Activated naive CD4-positive, alpha-beta T cell treated with anti-CD3 and anti-CD28 coated beads, Interleukin-2, amount 10 ng/mL, durations not matched to agents 7 days and 5 days (primary cell): ENCODE measurements at regions not wholly inside any gene's neighbourhood (a gene's known extent, or its start where the extent isn't known, plus 50 kb on each side); places are given as distances from the start of the nearest gene placed in this dataset.

Experiments used
- CTCF ChIA-PET: fragments of 350-600 bp; sonication (Branson Sonifier 250); formaldehyde crosslinking; loops from one replicate; lab custom pipeline; 2021; ENCODE audit warnings: antibody characterized with exemption; lab: Charles Lee
- DNase-seq: peaks from one replicate; pipeline ENCODE4 v3.0.0-alpha.2; 2020
- H3K27ac Mint-ChIP-seq: one replicate; pipeline ENCODE4 v1.8.0; 2021; ENCODE audit warnings: mild to moderate bottlenecking, moderate library complexity, mixed read lengths
- H3K27me3 Mint-ChIP-seq: one replicate; pipeline ENCODE4 v1.8.0; 2021; ENCODE audit warnings: mild to moderate bottlenecking, mixed read lengths
- H3K36me3 Mint-ChIP-seq: one replicate; pipeline ENCODE4 v1.8.0; 2021; ENCODE audit warnings: mixed read lengths
- H3K4me1 Mint-ChIP-seq: one replicate; pipeline ENCODE4 v1.8.0; 2021; ENCODE audit warnings: mixed read lengths
- H3K4me3 Mint-ChIP-seq: one replicate; pipeline ENCODE4 v1.8.0; 2021; ENCODE audit warnings: mild to moderate bottlenecking, moderate library complexity, mixed read lengths
- H3K9me3 Mint-ChIP-seq: one replicate; pipeline ENCODE4 v1.8.0; 2021; ENCODE audit warnings: mixed read lengths

DNA sequence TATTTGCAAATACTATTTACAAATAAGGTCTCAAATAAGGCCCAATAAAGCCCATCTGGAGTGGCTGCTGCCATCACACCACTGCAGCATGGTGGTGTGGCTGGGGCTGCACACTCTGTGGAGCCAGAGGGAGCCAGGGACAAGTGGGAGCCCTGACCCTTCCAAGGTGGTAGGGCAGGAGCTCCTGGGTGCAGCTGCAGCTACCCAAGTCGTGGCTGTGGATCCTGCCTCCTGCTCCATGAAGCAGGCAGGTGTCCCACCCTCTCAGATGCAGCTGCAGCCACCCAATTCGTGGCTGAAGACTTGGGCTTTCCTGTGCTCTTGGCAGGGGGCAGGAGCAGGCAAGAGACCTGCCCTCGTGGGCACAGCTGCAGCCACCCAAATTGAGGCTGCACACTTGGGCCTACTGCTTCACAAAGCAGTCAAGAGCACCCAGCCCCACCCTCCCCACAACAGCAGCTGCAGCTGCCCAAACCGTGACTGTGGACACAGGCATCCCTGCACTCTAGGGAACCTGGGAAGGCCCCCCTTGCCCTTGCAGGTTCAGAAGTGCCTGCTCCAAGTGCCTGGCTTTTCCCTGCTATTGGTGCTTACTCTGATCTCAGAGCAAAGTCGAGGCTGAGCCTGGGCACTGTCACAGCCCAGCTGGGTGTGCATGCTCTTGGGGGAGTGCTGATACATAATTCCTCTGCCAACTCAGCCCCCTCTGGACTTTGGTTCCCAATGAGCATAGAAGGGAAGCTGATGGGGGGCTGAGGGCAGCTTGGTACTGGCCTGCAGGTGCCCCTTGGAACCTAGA lies 614.8 kb downstream of the PCDH18 start:
- no peaks in the 10 kb centered on the region for H3K36me3 Mint-ChIP-seq
- CTCF ChIA-PET = no interaction called here
- H3K27ac Mint-ChIP-seq = no peak overlapping the region
- no peak for DNase-seq
- H3K9me3 Mint-ChIP-seq = peaks cover 1% of the 10 kb centered on the region
- no peak overlapping the region for H3K4me3 Mint-ChIP-seq
- no peaks in the 10 kb centered on the region for H3K4me1 Mint-ChIP-seq
- no peaks in the 10 kb centered on the region for H3K27me3 Mint-ChIP-seq

DNA sequence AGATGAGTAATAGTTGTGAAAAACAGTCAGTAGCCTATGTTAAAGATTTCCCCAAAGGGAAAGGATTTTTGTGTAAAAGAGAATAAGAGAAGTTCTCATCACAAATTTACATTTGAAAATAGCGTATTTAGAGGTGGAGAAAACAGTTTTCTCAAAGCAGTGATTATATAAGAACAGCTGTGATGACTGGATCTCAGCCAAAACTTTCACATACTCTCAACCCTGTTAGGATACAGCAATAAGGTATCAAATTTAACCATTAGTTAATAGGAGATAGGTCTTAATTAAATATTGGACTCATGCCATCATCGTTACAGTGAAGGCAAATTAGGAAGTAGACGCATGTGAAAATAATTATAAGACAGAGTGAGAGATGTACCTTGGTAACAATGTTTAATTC lies 622.7 kb downstream of the PCDH18 start:
- CTCF ChIA-PET = no interaction called here
- H3K9me3 Mint-ChIP-seq = no peaks in the 10 kb centered on the region
- H3K4me3 Mint-ChIP-seq = no peak overlapping the region
- no peak overlapping the region for H3K27ac Mint-ChIP-seq
- no peak for DNase-seq
- H3K27me3 Mint-ChIP-seq = no peaks in the 10 kb centered on the region
- H3K36me3 Mint-ChIP-seq = no peaks in the 10 kb centered on the region
- no peaks in the 10 kb centered on the region for H3K4me1 Mint-ChIP-seq

DNA sequence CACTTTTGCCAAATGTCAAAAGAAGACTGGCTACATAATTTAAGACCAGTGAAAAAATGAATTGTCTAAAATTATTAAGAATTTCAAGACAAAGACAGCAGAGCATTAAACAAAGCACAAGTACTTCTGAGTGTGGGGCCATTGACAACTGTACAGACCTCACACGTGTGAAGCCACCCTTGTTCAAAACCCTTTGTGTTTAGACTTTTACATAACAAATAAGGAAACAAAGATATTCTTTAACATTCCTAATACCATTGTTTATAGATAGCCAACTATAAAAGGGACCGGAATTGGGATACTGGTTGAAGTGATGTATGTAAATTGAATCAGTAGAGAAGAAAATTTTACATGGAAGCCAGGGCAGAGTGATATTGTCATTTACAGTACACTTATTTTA lies 624.2 kb downstream of the PCDH18 start:
- Mint-ChIP-seq H3K27ac (no peak overlapping the region), H3K9me3 (no peaks in the 10 kb centered on the region), H3K4me3 (no peak overlapping the region), H3K4me1 (no peaks in the 10 kb centered on the region), H3K27me3 (no peaks in the 10 kb centered on the region), H3K36me3 (no peaks in the 10 kb centered on the region)
- CTCF ChIA-PET = no interaction called here
- no peak for DNase-seq

DNA sequence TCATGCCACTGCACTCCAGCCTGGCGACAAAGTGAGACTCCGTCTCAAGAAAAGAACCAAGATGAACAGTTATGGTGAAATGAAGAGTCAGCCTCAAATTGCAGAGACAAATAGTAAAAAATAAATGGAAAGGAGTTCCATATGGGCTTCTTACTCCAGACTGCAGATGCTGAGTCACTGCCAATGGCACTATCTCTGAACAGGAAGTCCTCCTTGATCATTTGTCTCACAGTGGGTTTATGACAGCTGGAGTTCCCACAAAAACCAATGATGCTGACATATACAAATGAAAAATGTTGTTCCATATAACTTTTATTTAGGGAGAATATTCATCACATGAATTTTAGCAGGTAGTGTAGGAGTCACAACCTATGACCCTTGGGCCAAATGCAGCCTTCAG lies 631.6 kb downstream of the PCDH18 start:
- DNase-seq = no peak
- Mint-ChIP-seq H3K4me3 (no peak overlapping the region), H3K27me3 (no peaks in the 10 kb centered on the region), H3K36me3 (no peaks in the 10 kb centered on the region), H3K9me3 (no peaks in the 10 kb centered on the region), H3K4me1 (no peaks in the 10 kb centered on the region), H3K27ac (no peak overlapping the region)
- CTCF ChIA-PET = no interaction called here

DNA sequence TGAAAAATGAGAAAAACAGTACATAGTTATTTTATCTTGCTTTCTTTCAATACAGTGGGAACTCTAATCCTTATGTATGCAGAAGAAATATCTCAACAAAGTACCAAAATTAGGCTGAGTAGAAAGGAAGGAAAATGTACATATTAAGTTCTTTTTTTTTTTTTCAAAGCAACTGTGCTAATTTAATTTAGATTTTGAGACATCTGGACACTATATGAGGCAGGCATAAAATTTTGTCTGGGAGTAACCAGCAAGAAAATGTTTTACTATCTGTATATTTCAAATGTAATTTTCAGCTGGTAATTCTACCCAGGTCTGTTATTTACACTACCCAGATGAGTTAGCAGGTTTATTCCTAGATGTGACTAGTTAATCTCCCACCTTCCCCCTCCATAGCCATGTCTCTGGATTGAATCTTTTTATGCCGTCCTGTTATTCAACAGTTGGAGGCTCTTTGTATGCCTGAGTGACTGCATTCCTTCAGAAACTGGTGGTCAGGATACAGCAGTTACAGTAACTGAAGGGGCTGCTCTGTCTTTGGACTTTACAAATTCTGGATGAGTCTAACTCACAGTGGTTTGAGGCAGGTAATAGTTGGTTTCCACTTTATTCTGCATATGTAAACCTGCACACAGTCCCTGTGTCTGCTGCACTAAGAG lies 633.6 kb downstream of the PCDH18 start:
- Mint-ChIP-seq H3K27me3 (no peaks in the 10 kb centered on the region), H3K4me1 (no peaks in the 10 kb centered on the region), H3K4me3 (no peak overlapping the region), H3K36me3 (no peaks in the 10 kb centered on the region), H3K27ac (no peak overlapping the region), H3K9me3 (no peaks in the 10 kb centered on the region)
- CTCF ChIA-PET = no interaction called here
- no peak for DNase-seq

DNA sequence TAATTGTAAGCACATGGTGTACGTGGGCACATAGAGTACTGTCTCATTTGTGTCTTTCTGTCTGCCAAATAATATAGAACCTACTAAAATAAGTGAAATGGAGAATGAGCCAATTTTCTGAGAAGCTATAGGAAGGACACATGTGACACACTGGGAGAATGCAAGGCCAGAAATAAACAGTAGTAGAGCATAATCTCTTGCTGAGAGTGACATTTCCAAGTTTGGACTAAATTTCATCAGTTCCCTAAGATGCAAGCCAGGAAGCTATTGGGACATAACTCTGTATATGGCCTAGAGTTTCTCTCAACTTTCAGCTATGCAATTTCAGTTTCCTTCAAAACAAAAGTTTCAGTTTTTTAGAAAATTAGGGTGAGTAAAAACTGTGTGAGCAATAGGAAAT lies 638.7 kb downstream of the PCDH18 start:
- Mint-ChIP-seq H3K27me3 (no peaks in the 10 kb centered on the region), H3K36me3 (no peaks in the 10 kb centered on the region), H3K4me1 (no peaks in the 10 kb centered on the region), H3K9me3 (no peaks in the 10 kb centered on the region), H3K27ac (no peak overlapping the region), H3K4me3 (no peak overlapping the region)
- CTCF ChIA-PET = no interaction called here
- no peak for DNase-seq

DNA sequence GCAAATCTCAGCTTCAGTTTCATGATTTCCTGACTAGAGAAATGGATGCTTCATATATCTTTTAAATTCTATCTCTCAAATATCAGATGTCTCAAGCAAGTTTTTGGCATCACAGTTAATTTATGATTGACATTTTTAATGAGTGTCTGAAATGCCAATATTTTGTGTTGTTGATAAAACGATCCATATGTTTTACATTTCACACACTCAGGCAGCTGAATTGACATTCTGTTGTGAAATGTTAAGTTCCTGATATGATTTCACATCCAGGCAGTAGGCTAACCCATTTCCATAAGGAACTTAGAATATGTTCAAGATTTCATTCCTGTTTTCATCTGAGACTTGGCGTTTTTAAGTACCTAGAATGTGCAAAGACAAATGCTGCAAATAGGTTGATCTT lies 650.6 kb downstream of the PCDH18 start:
- Mint-ChIP-seq H3K4me3 (no peak overlapping the region), H3K36me3 (no peaks in the 10 kb centered on the region), H3K27me3 (no peaks in the 10 kb centered on the region), H3K4me1 (no peaks in the 10 kb centered on the region), H3K27ac (no peak overlapping the region), H3K9me3 (peaks cover 3% of the 10 kb centered on the region)
- CTCF ChIA-PET = no interaction called here
- no peak for DNase-seq

DNA sequence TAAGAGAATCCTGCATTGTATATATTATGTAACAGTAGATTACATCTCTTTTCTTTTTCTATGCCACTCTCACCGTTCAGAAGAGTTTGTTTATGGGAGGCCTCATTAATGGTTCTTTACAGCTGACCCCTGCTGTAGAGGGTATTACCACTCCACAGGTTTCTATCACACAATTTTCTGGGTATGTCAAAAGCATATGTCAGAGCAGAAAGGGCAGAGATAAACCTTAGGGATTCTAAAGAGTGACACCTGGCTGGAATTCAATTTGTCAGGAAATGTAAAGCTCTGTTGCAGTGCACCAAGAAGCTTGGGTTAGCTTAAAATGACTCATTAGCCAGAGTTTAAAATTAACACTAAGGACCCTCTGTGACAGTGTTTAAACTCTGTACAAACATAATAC lies 658.7 kb downstream of the PCDH18 start:
- H3K27me3 Mint-ChIP-seq = no peaks in the 10 kb centered on the region
- CTCF ChIA-PET = no interaction called here

DNA sequence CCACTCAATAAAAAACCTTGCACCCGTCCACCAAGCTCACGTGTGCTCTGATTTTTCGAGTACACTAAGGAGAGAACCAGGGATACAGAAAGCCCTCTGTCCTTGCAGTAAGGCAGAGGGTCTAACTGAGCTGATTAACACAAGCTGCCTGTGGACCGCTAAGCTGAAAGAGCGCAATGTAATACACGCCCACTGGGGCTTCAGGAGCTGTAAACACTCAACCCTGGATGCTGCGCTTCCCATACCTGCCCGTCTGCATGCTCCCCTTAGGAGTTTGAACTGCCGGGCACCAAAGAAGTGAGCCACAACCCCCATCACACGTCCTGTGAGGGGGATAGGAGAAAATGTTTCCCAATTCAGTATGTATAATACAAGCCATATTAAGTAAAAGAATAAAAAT lies 664.8 kb downstream of the PCDH18 start:
- no peaks in the 10 kb centered on the region for H3K9me3 Mint-ChIP-seq
- no peak overlapping the region for H3K27ac Mint-ChIP-seq
- CTCF ChIA-PET = no interaction called here
- no peaks in the 10 kb centered on the region for H3K4me1 Mint-ChIP-seq
- DNase-seq = no peak
- no peaks in the 10 kb centered on the region for H3K36me3 Mint-ChIP-seq
- no peak overlapping the region for H3K4me3 Mint-ChIP-seq
- H3K27me3 Mint-ChIP-seq = no peaks in the 10 kb centered on the region

More for the DNA sequence above, 658.7 kb downstream of the PCDH18 start:
- no peaks in the 10 kb centered on the region for H3K36me3 Mint-ChIP-seq
- H3K27ac Mint-ChIP-seq = no peak overlapping the region
- H3K4me1 Mint-ChIP-seq = no peaks in the 10 kb centered on the region
- no peaks in the 10 kb centered on the region for H3K9me3 Mint-ChIP-seq
- no peak overlapping the region for H3K4me3 Mint-ChIP-seq
- no peak for DNase-seq

DNA sequence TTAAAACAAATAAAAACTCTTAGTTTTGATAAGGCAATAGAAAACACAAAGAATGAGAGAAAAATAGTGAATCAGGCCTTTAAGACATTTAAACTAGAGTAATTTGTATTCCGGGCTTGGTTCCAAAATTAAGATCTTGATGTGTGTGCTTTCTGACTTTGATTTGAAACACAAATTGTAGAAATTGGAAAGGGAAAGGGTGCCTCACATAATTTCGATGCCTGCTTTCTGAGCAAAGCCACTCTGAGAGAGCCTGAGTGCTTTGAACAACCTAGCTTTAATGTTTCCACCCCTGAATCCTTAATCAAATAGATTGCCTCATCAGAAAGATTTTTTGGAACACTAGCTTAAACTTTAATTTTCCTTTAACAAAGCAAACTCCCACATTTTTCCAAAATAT lies 666.8 kb downstream of the PCDH18 start:
- no peak overlapping the region for H3K4me3 Mint-ChIP-seq
- no peak for DNase-seq
- no peak overlapping the region for H3K27ac Mint-ChIP-seq
- H3K9me3 Mint-ChIP-seq = no peaks in the 10 kb centered on the region
- CTCF ChIA-PET = no interaction called here
- no peaks in the 10 kb centered on the region for H3K36me3 Mint-ChIP-seq
- no peaks in the 10 kb centered on the region for H3K4me1 Mint-ChIP-seq
- no peaks in the 10 kb centered on the region for H3K27me3 Mint-ChIP-seq

DNA sequence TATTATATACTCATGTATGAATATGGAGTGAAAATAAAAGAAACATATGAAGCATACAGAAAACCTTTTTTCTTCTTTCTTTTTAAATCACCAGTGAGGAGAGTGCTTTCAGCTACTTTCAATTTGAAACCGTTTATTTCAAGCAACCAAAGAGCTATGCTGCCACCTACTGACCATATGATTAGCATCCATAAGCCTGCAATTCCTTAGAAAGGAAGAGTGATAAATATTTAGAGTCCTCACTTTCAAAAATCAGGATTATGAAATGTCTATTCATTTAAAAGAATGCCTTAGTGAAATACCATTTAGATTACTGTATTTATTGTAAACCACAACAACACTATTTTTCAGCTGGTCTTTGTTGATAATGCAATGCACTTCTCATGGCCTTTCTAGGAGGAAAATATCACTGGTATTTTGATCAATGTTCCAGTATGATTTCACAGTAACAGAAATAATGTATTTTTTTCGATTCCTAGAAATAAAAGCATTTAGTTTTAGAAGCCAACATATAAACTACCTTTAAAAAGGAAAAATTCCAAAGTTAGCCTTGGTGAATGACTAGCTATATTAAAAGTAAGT lies 667.6 kb downstream of the PCDH18 start:
- H3K4me1 Mint-ChIP-seq = no peaks in the 10 kb centered on the region
- CTCF ChIA-PET = interaction anchor here (0.7 to 1.4 kb wide), 3 partner anchors 36 to 202 kb away, joined by 3 read pairs; no protein-coding TSS in a partner anchor
- no peaks in the 10 kb centered on the region for H3K36me3 Mint-ChIP-seq
- no peak overlapping the region for H3K4me3 Mint-ChIP-seq
- no peaks in the 10 kb centered on the region for H3K27me3 Mint-ChIP-seq
- H3K27ac Mint-ChIP-seq = no peak overlapping the region
- peak; percentile 20 for DNase-seq
- H3K9me3 Mint-ChIP-seq = no peaks in the 10 kb centered on the region

DNA sequence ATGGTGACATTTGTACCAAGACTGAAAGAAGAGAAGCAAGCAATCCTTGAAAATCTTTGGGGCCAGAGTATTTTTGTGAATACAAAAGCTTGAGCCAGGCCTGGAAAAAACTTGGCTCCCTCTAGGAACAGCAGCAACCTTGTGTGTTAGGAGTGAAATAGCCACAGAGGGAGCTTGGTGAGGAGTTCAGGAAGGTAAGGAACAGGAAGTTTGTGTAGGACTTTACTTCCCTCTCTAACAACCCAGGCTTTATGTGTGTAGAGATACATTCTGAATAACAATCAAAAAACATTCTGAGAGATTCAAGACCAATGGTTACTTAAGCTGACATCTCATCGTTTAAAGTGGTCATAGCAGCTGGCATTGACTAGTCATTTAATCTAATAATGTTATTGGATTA lies 668.5 kb downstream of the PCDH18 start:
- Mint-ChIP-seq H3K27ac (no peak overlapping the region), H3K9me3 (no peaks in the 10 kb centered on the region), H3K4me3 (no peak overlapping the region), H3K27me3 (no peaks in the 10 kb centered on the region), H3K4me1 (no peaks in the 10 kb centered on the region), H3K36me3 (no peaks in the 10 kb centered on the region)
- CTCF ChIA-PET = interaction anchor here (0.6 to 1.4 kb wide), 4 partner anchors 29 to 677 kb away, joined by 3 to 4 read pairs (median 3); no protein-coding TSS in a partner anchor
- no peak for DNase-seq

DNA sequence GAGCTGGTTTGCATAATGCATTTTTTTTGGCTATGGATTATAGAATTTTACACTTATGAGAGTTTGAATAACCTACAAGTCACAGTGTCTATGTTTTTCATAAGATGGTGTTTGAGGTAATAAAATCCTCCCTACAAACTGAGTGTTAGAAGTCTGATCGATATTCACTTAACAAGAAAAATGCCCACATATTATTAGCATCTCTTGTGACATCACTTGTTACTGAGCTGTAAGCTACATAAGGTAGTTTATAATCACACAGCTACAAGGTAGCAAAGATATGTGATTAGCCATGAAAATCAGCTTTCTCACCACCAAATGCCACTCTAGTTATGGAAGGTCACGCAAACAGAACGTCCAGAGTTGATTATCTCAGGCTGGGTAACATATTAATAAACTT lies 669.6 kb downstream of the PCDH18 start:
- Mint-ChIP-seq H3K4me1 (no peaks in the 10 kb centered on the region), H3K27ac (no peak overlapping the region), H3K9me3 (no peaks in the 10 kb centered on the region), H3K27me3 (no peaks in the 10 kb centered on the region), H3K4me3 (no peak overlapping the region), H3K36me3 (no peaks in the 10 kb centered on the region)
- no peak for DNase-seq
- CTCF ChIA-PET = no interaction called here

DNA sequence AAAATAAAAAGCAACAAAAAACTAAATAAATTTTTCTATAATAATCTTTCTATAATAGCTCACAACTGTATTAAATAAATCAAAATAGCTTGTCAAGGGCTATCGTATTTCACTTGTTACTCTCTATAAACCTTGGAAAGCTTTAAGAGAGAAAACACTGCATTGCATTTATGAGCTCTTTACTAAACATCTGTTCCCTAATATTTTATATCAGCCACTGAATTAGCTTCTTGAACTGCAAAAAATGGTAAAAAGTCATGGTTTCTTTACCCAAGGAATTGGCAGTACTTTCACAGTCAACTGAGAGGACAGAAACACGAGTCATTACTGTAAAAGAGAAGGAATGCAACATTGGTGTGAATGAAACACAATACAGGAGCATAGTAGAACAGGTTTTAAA lies 671.2 kb downstream of the PCDH18 start:
- no peaks in the 10 kb centered on the region for H3K36me3 Mint-ChIP-seq
- H3K27ac Mint-ChIP-seq = no peak overlapping the region
- DNase-seq = no peak
- CTCF ChIA-PET = no interaction called here
- H3K4me1 Mint-ChIP-seq = no peaks in the 10 kb centered on the region
- H3K9me3 Mint-ChIP-seq = no peaks in the 10 kb centered on the region
- H3K4me3 Mint-ChIP-seq = no peak overlapping the region
- H3K27me3 Mint-ChIP-seq = no peaks in the 10 kb centered on the region

DNA sequence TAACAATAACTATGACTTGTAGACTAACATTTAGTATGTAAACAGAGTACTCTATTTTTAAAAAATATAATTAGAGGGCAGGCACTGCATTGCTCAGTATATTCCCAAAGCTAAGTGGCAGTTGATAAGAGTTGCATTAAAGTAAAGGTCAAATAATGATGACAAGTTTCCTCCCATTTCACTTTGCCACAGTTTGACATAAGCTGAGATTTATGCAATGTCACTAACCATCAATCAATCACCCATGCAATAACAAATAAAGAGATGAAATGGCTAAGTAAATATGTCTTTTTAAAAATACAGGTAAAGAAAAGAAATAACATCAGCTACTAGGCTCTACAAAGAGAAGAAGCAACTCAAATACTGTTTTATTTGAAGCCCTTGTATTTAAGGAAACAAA lies 673.4 kb downstream of the PCDH18 start:
- Mint-ChIP-seq H3K4me3 (no peak overlapping the region), H3K9me3 (no peaks in the 10 kb centered on the region), H3K36me3 (no peaks in the 10 kb centered on the region), H3K27me3 (no peaks in the 10 kb centered on the region), H3K4me1 (no peaks in the 10 kb centered on the region), H3K27ac (no peak overlapping the region)
- DNase-seq = no peak
- CTCF ChIA-PET = no interaction called here
